Stomach (tissue), 4 donors: ENCODE measurements at regions not wholly inside any gene's neighbourhood (a gene's known extent, or its start where the extent isn't known, plus 50 kb on each side); places are given as distances from the start of the nearest gene placed in this dataset.

Experiments
- POLR2A ChIP-seq, 4 donors: fragments of 450-650 bp; IDR thresholded peaks; one replicate each; pipeline ENCODE4 v1.6.1; 2016; ENCODE audit warnings: antibody characterized with exemption in 4 of 4, control low read depth in 2 of 4, mild to moderate bottlenecking in 1 of 4, moderate library complexity in 1 of 4
- TF ChIP-seq, protein P1 (sequence below), 7 experiments: fragments of 450-650 bp in 4 of 7; fragments of 200-600 bp in 3 of 7; sonication (generic) in 3 of 7; IDR thresholded peaks; one replicate each; pipeline ENCODE4 v1.5.1; 2016 to 2019; ENCODE audit warnings: antibody characterized with exemption in 7 of 7, control low read depth in 2 of 7, mild to moderate bottlenecking in 1 of 7

DNA sequence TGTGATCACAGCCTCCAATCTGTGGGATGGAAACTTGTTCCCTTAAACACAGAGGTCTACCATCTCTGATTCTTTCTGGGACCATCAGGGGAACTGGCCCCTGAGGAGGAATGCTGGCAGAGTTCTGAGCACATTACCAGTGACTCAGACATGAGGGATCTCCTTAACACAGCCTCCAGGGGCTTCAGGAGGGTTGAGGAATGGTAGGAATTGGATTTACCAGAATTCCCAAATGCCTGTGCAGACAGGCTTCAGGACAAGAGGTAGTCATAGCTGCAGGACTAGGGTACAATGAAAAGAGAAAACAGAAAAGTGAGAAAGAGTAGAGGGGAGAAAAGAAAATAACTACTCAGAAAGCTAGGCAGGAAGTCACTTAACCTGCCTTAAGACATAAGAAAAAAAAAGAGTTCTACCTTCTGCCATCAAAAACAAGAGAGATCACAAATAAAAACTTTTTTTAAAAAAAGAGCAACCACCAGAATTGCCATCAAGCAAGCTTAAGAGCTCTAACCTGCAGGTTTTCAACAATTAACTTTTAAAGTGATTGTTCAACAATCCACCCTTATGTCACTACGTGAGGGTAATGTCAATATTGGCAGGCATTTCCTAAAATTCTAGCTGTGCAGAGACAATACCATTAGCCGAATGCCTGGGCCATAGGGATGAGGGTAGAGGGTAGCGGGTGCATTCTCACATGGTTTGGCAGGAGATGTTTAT, 524.4 kb downstream of the BCL11A start:
- TF ChIP-seq, protein P1, sequence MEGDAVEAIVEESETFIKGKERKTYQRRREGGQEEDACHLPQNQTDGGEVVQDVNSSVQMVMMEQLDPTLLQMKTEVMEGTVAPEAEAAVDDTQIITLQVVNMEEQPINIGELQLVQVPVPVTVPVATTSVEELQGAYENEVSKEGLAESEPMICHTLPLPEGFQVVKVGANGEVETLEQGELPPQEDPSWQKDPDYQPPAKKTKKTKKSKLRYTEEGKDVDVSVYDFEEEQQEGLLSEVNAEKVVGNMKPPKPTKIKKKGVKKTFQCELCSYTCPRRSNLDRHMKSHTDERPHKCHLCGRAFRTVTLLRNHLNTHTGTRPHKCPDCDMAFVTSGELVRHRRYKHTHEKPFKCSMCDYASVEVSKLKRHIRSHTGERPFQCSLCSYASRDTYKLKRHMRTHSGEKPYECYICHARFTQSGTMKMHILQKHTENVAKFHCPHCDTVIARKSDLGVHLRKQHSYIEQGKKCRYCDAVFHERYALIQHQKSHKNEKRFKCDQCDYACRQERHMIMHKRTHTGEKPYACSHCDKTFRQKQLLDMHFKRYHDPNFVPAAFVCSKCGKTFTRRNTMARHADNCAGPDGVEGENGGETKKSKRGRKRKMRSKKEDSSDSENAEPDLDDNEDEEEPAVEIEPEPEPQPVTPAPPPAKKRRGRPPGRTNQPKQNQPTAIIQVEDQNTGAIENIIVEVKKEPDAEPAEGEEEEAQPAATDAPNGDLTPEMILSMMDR (IDR thresholded peaks at IDR 0.05) = no peak
- no peak for TF ChIP-seq POLR2A (IDR thresholded peaks at IDR 0.05)
